Esophagus muscularis mucosa (tissue), 4 donors: ENCODE measurements at regions not wholly inside any gene's neighbourhood (a gene's known extent, or its start where the extent isn't known, plus 50 kb on each side); places are given as distances from the start of the nearest gene placed in this dataset.

Source experiments
- DNase-seq: peaks from one replicate; pipeline ENCODE4 v3.0.0-alpha.2; 2017; ENCODE audit errors: extremely low spot score
- H3K27ac ChIP-seq, 4 donors: fragments of 200-600 bp; sonication (generic); replicated peaks in 1 of 4; 1 replicate in 3 of 4; 2 replicates in 1 of 4; pipeline ENCODE4 v1.5.1; 2016 to 2019; ENCODE audit warnings: mild to moderate bottlenecking in 1 of 4
- H3K27me3 ChIP-seq, 4 donors: fragments of 200-600 bp; sonication (generic); one replicate each; pipeline versions ENCODE4 v1.5.1 to v1.6.0; 2016 to 2019
- H3K36me3 ChIP-seq, 4 donors: fragments of 200-600 bp; sonication (generic); one replicate each; pipeline ENCODE4 v1.5.1; 2016 to 2019
- H3K4me1 ChIP-seq, 4 donors: fragments of 200-600 bp; sonication (generic); one replicate each; pipeline ENCODE4 v1.5.1; 2016 to 2019
- H3K4me3 ChIP-seq, 4 donors: fragments of 200-600 bp; sonication (generic); 1 replicate in 2 of 4; 2 replicates in 2 of 4; pipeline ENCODE4 v1.5.1; 2016 to 2019; ENCODE audit warnings: mild to moderate bottlenecking in 4 of 4, moderate library complexity in 1 of 4
- H3K9me3 ChIP-seq, 4 donors: fragments of 200-600 bp; sonication (generic); 1 replicate in 3 of 4; 2 replicates in 1 of 4; pipeline ENCODE4 v1.5.1; 2016 to 2019
- CTCF ChIP-seq, 3 experiments: fragments of 200-600 bp in 2 of 3; fragments of 450-650 bp in 1 of 3; sonication (generic) in 2 of 3; IDR thresholded peaks; one replicate each; pipeline ENCODE4 v1.5.1; 2017 to 2019; ENCODE audit warnings: antibody characterized with exemption in 3 of 3, mild to moderate bottlenecking in 2 of 3, moderate library complexity in 1 of 3
- EP300 ChIP-seq: sonication (generic); formaldehyde crosslinking; IDR thresholded peaks from one replicate; pipeline ENCODE4 v1.6.1; 2017; ENCODE audit warnings: antibody characterized with exemption
- POLR2A ChIP-seq: fragments of 450-650 bp; IDR thresholded peaks from one replicate; pipeline ENCODE4 v1.6.1; 2017; ENCODE audit warnings: antibody characterized with exemption, moderate library complexity, mild to moderate bottlenecking, low read depth
- POLR2AphosphoS5 ChIP-seq, 2 donors: sonication (generic); formaldehyde crosslinking; IDR thresholded peaks; one replicate each; pipeline ENCODE4 v1.6.1; 2017; ENCODE audit warnings: antibody characterized with exemption in 2 of 2
- WGBS: methylation state at CpG from one replicate; pipeline ENCODE4 v1.1.5; 2018; 5-methylcytosine and 5-hydroxymethylcytosine counted together
- intact Hi-C: fragments of 100-400 bp; cut with DNase I; formaldehyde crosslinking; loops from one replicate; pipeline ENCODE4 v1.15.1; 2023

- Histone ChIP-seq H3K4me1 (no peaks in the 10 kb centered on the region), H3K27ac (no peak overlapping the region), H3K9me3 (no peaks in the 10 kb centered on the region), H3K4me3 (no peak overlapping the region), H3K27me3 (peaks cover 0 to 13% (median 0%) of the 10 kb centered on the region in 4 donors), H3K36me3 (no peaks in the 10 kb centered on the region)
- peak; percentile 78 for DNase-seq
- intact Hi-C loops: no loop called here
- WGBS: 19% methylated on average over 1 of the region's 1 CpG
- no peak for TF ChIP-seq POLR2A
- no peak for TF ChIP-seq POLR2AphosphoS5 (IDR thresholded peaks at IDR 0.05)
- no peak for TF ChIP-seq EP300
- no peak for TF ChIP-seq CTCF (IDR thresholded peaks at IDR 0.05)
These were observed 321.8 kb upstream of the ADCY2 start for GRCh38 chr5:7074176-7074575.

GRCh38 chr5:7075470-7075869 is 320.5 kb upstream of the ADCY2 start:
- intact Hi-C loops: no loop called here
- no peak overlapping the region for H3K27ac ChIP-seq
- no peaks in the 10 kb centered on the region for H3K9me3 ChIP-seq
- no peaks in the 10 kb centered on the region for H3K36me3 ChIP-seq
- no peaks in the 10 kb centered on the region for H3K4me1 ChIP-seq
- WGBS: 83% methylated on average over 1 of the region's 1 CpG
- H3K4me3 ChIP-seq: no peak overlapping the region
- no peak for TF ChIP-seq EP300
- TF ChIP-seq POLR2A: no peak
- TF ChIP-seq POLR2AphosphoS5 (IDR thresholded peaks at IDR 0.05): no peak
- H3K27me3 ChIP-seq: peaks cover 0 to 13% (median 0%) of the 10 kb centered on the region in 4 donors
- DNase-seq: no peak

- no peak for TF ChIP-seq EP300
- TF ChIP-seq POLR2AphosphoS5 (IDR thresholded peaks at IDR 0.05): no peak
- TF ChIP-seq CTCF (IDR thresholded peaks at IDR 0.05): no peak
- TF ChIP-seq POLR2A: no peak
- Histone ChIP-seq H3K27me3 (peaks cover 0 to 13% (median 0%) of the 10 kb centered on the region in 4 donors), H3K4me1 (no peaks in the 10 kb centered on the region), H3K27ac (no peak overlapping the region), H3K9me3 (no peaks in the 10 kb centered on the region), H3K36me3 (no peaks in the 10 kb centered on the region), H3K4me3 (no peak overlapping the region)
- intact Hi-C loops: no loop called here
- 71% methylated on average over 6 of the region's 6 CpGs for WGBS
- no peak for DNase-seq
These were observed 317.8 kb upstream of the ADCY2 start for GRCh38 chr5:7078101-7078500.

GRCh38 chr5:7078901-7079300 is 317.0 kb upstream of the ADCY2 start:
- Histone ChIP-seq H3K27me3 (peaks cover 0 to 13% (median 0%) of the 10 kb centered on the region in 4 donors), H3K36me3 (no peaks in the 10 kb centered on the region), H3K4me3 (no peak overlapping the region), H3K27ac (no peak overlapping the region), H3K4me1 (no peaks in the 10 kb centered on the region), H3K9me3 (no peaks in the 10 kb centered on the region)
- TF ChIP-seq POLR2AphosphoS5 (IDR thresholded peaks at IDR 0.05): no peak
- TF ChIP-seq EP300: no peak
- no peak for TF ChIP-seq CTCF (IDR thresholded peaks at IDR 0.05)
- no peak for TF ChIP-seq POLR2A
- 56% methylated on average over 9 of the region's 9 CpGs for WGBS
- no peak for DNase-seq
- intact Hi-C loops: no loop called here

- Histone ChIP-seq H3K27ac (no peak overlapping the region), H3K27me3 (peaks cover 0 to 13% (median 0%) of the 10 kb centered on the region in 4 donors), H3K36me3 (no peaks in the 10 kb centered on the region), H3K9me3 (no peaks in the 10 kb centered on the region), H3K4me1 (no peaks in the 10 kb centered on the region), H3K4me3 (no peak overlapping the region)
- 85% methylated on average over 7 of the region's 7 CpGs for WGBS
- TF ChIP-seq EP300 (no peak), POLR2A (no peak), POLR2AphosphoS5 (IDR thresholded peaks at IDR 0.05) (no peak), CTCF (IDR thresholded peaks at IDR 0.05) (no peak)
- no peak for DNase-seq
- intact Hi-C loops: no loop called here
These were observed 315.4 kb upstream of the ADCY2 start for GRCh38 chr5:7080501-7080900.
